ENCODE measurements at regions not wholly inside any gene's neighbourhood (a gene's known extent, or its start where the extent isn't known, plus 50 kb on each side); places are given as distances from the start of the nearest gene placed in this dataset.
"Not testable (repeated sequence)": the region's sequence is repeated elsewhere in the genome, so short reads cannot be mapped to it uniquely, and the experiment has no call there.

DNA sequence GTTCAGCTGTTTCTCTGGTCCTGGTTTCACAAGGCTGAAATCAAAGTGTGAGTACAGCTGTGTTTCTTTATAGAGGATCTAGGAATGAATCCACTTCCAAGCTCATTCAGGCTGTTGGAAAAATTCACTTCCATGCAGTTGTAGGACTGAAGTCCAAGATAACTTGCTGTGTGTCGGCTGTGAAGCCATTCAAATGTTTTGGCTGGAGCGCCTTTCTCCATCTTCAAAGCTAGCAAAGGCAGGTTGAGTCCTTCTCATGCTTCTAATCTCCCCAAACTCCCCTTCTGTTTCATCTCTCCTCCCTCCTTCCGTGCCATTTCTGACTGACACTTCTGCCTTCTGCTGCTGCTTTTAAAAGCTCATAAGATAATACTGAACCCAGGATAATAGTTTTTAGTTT lies 1195.4 kb upstream of the LRRN3 start:
- Histone ChIP-seq H3K27me3 (ENCODE audit: low read depth) (no peaks in the 10 kb centered on the region), H3K9me3 (no peaks in the 10 kb centered on the region), H3K4me1 (no peaks in the 10 kb centered on the region; the same call in 1 of the 2 replicates), H3K36me3 (replicated peaks) (no peaks in the 10 kb centered on the region), H3K4me3 (no peak overlapping the region)
- no peak for DNase-seq (ENCODE audit: low spot score in 2 of 2)
- in situ Hi-C loops (cut with MboI; ENCODE audit: low sequenced_read_pairs), result no loop called here

DNA sequence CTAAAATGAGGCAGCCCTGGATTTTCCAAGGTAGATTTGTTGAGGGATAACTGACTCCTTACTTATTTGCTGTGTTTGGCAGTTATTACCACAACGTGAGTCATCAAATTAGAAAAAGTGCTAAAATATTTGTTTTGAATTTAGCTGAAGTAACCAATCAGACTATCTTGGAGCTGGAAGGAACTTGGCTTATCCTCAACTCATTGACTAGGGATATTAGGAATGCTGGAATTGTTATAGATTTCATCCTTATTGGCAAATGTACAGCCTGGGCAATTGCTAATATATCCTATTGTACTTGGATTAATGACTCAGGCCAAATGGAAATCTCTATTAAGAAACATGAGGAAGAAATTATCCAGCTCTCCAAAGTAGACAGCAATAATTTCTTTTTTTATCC lies 1189.0 kb upstream of the LRRN3 start:
- Histone ChIP-seq H3K4me3 (no peak overlapping the region), H3K27me3 (ENCODE audit: low read depth) (no peaks in the 10 kb centered on the region), H3K9me3 (no peaks in the 10 kb centered on the region), H3K36me3 (replicated peaks) (no peaks in the 10 kb centered on the region), H3K4me1 (no peaks in the 10 kb centered on the region)
- no peak for DNase-seq (ENCODE audit: low spot score in 2 of 2)
- in situ Hi-C loops (cut with MboI; ENCODE audit: low sequenced_read_pairs), result no loop called here

DNA sequence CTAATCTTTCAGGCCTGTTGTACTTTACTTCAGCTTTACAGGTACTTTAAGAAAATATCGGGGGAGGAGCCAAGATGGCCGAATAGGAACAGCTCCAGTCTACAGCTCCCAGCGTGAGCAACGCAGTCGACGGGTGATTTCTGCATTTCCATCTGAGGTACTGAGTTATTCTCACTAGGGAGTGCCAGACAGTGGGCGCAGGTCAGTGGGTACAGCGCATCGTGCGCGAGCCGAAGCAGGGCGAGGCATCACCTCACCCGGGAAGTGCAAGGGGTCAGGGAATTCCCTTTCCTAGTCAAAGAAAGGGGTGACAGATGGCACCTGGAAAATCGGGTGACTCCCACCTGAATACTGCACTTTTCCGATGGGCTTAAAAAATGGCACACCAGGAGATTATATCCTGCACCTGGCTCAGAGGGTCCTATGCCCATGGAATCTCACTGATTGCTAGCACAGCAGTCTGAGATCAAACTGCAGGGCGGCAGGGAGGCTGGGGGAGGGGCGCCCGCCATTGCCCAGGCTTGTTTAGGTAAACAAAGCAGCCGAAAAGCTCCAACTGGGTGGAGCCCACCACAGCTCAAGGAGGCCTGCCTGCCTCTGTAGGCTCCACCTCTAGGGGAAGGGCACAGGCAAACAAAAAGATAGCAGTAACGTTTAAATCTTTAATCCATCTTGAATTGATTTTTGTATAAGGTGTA lies 1185.4 kb upstream of the LRRN3 start:
- DNase-seq (ENCODE audit: low spot score in 2 of 2); H3K4me3 ChIP-seq; H3K36me3 ChIP-seq (replicated peaks); in situ Hi-C loops (cut with MboI; ENCODE audit: low sequenced_read_pairs); H3K4me1 ChIP-seq; H3K27me3 ChIP-seq (ENCODE audit: low read depth); H3K9me3 ChIP-seq: not testable (repeated sequence)

DNA sequence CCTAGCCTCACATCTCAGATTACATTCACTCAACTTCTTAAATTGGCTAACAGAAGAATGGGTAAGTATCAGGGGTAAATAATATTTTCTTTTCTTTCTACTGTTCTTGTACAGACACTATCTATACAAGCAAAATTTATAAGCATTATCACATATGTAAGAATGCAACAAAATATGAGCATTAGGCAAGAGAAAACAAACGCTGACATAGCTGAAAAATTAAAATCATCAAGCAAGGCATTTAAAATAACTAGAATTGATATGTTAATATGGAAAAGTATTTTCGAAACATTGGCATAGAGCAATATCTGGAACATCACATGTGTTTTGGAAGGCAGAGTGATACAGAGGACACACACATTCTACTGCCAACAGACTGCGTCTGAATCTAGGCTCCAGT lies 1175.3 kb upstream of the LRRN3 start:
- in situ Hi-C loops (cut with MboI; ENCODE audit: low sequenced_read_pairs), result no loop called here
- Histone ChIP-seq H3K27me3 (ENCODE audit: low read depth) (no peaks in the 10 kb centered on the region), H3K36me3 (replicated peaks) (no peaks in the 10 kb centered on the region), H3K4me1 (no peaks in the 10 kb centered on the region), H3K9me3 (no peaks in the 10 kb centered on the region), H3K4me3 (no peak overlapping the region)
- DNase-seq (ENCODE audit: low spot score in 2 of 2), result no peak

DNA sequence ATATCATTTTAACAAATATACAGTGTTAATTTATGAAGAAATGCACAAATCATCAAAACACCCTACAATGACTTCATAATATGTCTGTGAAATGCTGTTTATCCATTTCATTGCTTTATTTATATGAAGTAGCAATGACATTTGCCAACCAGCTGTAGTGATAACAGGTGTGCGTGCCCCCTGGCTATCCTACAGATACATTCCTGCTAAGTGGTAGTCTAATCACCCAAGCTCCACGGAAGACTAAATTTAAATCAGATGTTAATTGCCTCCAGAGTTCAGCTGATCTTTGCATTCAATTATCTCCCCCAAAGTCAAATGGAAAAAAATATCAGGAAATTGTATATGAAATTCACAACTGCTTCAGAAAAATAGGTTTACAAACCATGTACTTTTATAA lies 1164.2 kb upstream of the LRRN3 start:
- Histone ChIP-seq H3K4me1 (no peaks in the 10 kb centered on the region; the same call in 1 of the 2 replicates), H3K9me3 (no peaks in the 10 kb centered on the region), H3K36me3 (replicated peaks) (no peaks in the 10 kb centered on the region), H3K4me3 (no peak overlapping the region), H3K27me3 (ENCODE audit: low read depth) (no peaks in the 10 kb centered on the region)
- in situ Hi-C loops (cut with MboI; ENCODE audit: low sequenced_read_pairs), result no loop called here
- DNase-seq (ENCODE audit: low spot score in 2 of 2), result no peak

DNA sequence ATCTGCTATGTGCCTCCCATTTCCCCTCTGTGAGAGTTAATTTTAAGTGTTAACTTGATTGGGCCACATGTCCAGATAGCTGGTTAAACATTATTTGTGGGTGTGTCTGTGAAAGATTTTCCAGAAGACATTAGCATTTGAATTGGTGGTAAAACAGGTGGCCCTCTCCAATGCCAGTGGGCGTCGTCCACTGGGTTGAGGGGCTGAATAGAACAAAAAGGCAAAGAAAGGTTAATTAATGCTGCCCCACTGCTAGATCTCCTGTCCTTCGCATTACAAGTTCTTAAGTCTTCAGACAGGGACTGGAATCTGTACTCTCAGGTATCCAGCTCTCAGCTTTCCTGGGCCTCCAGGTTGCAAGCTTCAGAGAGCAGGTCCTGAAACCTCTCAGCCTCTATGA lies 1160.9 kb upstream of the LRRN3 start:
- Histone ChIP-seq H3K9me3 (no peaks in the 10 kb centered on the region), H3K27me3 (ENCODE audit: low read depth) (no peaks in the 10 kb centered on the region), H3K4me3 (no peak overlapping the region), H3K4me1 (no peaks in the 10 kb centered on the region; the same call in 1 of the 2 replicates), H3K36me3 (replicated peaks) (no peaks in the 10 kb centered on the region)
- DNase-seq (ENCODE audit: low spot score in 2 of 2), result no peak
- in situ Hi-C loops (cut with MboI; ENCODE audit: low sequenced_read_pairs), result no loop called here

DNA sequence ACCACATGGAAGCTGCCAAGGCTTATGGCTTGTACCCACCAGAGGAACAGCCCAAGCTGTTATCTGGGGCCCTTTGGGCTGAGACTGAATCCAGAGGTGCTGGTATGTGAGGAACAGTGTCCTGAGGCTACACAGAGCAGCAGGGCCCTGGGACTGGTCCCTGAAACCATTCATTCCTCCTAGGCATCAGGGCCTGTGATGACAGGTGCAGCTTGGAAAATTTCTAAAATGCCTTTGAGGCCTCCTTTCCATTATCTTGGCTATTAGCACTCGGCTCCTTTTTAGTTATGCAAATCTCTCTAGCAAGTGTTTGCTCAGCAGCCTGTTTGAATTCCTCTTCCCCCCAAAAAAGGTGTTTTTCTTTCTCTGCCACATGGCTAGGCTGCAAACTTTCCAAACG lies 1151.7 kb upstream of the LRRN3 start:
- H3K27me3 ChIP-seq (ENCODE audit: low read depth), result 0 out of 2 replicates have a peak, but pooled peaks cover 2% of the 10 kb centered on the region
- H3K4me3 ChIP-seq, result no peak overlapping the region
- in situ Hi-C loops (cut with MboI; ENCODE audit: low sequenced_read_pairs), result no loop called here
- H3K36me3 ChIP-seq (replicated peaks), result no peaks in the 10 kb centered on the region
- H3K4me1 ChIP-seq, result no peaks in the 10 kb centered on the region
- no peaks in the 10 kb centered on the region for H3K9me3 ChIP-seq
- DNase-seq (ENCODE audit: low spot score in 2 of 2), result no peak

DNA sequence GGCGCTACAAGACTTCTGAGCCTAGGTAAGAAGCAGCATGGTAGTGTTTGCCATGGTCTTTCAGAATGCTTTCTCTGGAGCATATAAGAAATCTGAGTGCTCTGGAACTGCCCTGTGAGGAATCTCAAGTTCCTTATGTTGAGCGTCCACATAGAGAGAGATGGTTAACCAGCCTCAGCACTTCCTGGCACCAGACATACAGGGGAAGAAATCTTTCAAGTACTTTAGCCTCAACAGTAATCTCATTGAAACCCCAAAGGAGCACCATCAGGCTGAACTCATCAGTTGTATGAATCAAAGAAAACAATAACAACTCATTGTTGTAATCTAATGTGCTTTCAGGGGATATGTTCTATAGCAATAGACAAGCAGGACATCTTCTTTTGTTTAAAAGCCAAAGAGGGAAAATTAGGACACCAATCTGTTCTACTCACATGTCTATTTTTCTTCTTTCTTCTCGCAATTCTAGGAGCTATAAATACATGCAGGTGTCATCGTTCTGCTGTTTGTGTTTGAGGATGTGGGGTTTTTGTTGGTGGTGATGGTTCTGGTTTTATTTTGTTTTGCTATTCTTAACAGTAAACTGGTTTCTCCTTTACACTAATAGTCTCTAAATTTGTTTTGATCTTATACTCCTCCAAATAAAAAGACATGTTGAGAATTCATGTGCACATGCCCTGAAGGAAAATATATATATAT lies 1145.0 kb upstream of the LRRN3 start:
- Histone ChIP-seq H3K4me1 (no peaks in the 10 kb centered on the region), H3K27me3 (ENCODE audit: low read depth) (no peaks in the 10 kb centered on the region), H3K9me3 (no peaks in the 10 kb centered on the region), H3K36me3 (replicated peaks) (no peaks in the 10 kb centered on the region), H3K4me3 (no peak overlapping the region)
- in situ Hi-C loops (cut with MboI; ENCODE audit: low sequenced_read_pairs), result no loop called here
- no peak for DNase-seq (ENCODE audit: low spot score in 2 of 2)

DNA sequence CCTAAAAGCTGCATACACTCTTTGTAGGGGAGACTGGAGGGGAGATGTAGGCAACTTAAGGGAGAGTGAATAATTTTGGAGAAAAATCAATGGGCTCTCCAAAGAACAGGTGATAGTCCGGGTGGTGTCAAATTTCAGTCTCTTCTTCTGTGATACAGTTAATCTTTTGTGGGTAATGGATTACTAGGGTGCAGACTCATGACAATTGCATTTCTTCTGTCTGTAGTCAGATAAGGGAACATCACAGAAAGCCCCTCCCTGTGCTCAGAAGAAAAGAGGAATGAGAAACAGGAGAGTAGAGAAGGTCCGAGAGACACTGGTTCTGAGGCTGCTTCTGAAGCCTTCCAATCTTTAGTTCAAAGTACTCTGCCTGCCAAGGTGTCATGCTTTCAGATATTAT lies 1140.7 kb upstream of the LRRN3 start:
- H3K36me3 ChIP-seq (replicated peaks), result no peaks in the 10 kb centered on the region
- no peaks in the 10 kb centered on the region for H3K9me3 ChIP-seq
- no peaks in the 10 kb centered on the region for H3K27me3 ChIP-seq (ENCODE audit: low read depth)
- in situ Hi-C loops (cut with MboI; ENCODE audit: low sequenced_read_pairs), result no loop called here
- no peak overlapping the region for H3K4me3 ChIP-seq
- H3K4me1 ChIP-seq, result no peaks in the 10 kb centered on the region
- DNase-seq (ENCODE audit: low spot score in 2 of 2), result no peak

DNA sequence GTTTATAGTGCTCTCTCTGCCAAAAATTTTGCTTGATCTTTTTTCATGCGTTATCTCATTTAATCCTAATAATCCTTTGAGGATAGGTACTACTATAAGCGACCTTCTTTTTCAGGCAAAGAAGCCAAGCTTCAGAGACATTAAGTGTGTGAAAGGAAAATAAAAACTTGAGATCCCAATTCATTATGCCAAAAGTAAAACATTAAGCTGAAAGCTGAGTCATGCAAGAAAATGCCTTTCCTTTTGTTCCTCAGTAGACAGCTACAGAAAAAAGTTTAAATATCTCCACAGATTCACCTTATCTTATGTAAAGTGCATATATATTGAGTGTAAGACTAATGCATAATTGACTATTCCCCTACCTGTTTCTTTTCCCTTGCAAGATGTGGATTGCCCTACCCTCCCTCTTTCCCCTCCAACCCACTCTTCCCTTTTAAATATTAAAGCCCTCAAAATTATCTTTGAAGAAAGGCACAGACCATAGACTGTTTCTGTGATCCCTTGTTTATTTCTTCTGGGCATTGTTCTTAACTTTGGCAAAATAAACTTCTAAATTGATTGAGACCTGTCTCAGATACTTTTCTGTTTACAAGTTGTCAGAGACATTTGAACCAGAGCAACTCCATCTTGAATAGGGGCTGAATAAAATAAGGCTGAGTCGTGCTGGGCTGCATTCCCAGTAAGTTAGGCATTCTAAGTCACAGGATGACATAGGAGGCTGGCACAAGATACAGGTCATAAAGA lies 1139.9 kb upstream of the LRRN3 start:
- no peaks in the 10 kb centered on the region for H3K9me3 ChIP-seq
- no peak for DNase-seq (ENCODE audit: low spot score in 2 of 2)
- in situ Hi-C loops (cut with MboI; ENCODE audit: low sequenced_read_pairs), result no loop called here

DNA sequence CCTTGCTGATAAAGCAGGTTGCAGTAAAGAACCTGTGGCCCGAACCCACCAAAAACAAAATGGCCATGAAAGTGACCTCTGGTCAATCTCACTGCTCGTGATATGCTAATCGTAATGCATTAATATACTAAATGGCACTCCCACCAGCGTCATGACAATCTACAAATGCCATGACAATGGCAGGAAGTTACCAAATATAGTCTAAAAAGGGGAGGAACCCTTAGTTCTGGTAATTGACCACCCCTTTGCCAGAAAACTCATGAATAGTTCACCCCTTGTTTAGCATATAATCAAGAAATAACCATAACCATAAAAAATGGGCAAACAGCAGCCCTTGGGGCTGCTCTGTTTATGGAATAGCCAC lies 1139.4 kb upstream of the LRRN3 start:
- no peaks in the 10 kb centered on the region for H3K27me3 ChIP-seq (ENCODE audit: low read depth)
- in situ Hi-C loops (cut with MboI; ENCODE audit: low sequenced_read_pairs), result no loop called here
- H3K4me3 ChIP-seq, result no peak overlapping the region
- no peaks in the 10 kb centered on the region for H3K36me3 ChIP-seq (replicated peaks)
- no peaks in the 10 kb centered on the region for H3K9me3 ChIP-seq
- no peak for DNase-seq (ENCODE audit: low spot score in 2 of 2)
- H3K4me1 ChIP-seq, result no peaks in the 10 kb centered on the region

More for the DNA sequence above, 1139.9 kb upstream of the LRRN3 start:
- H3K4me3 ChIP-seq, result no peak overlapping the region
- H3K27me3 ChIP-seq (ENCODE audit: low read depth), result no peaks in the 10 kb centered on the region
- no peaks in the 10 kb centered on the region for H3K36me3 ChIP-seq (replicated peaks)
- no peaks in the 10 kb centered on the region for H3K4me1 ChIP-seq

DNA sequence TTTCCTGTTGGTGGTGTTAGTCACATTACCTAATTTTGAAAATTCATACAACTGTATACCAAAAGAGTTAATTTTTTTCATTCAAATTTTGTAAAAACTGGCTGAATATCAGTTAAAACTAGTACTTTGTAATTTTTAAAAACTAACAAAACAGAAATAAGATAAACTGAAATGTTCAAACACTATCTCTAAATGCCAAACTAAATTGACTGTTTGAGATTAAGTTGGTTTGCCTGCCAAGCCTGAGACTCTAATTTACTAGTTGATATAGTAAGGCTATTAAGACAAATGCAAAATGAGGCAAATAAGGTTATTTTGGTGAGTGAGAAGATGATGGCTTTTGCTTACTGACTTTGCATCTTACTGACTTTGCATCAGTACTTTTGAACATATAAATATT lies 1134.9 kb upstream of the LRRN3 start:
- Histone ChIP-seq H3K36me3 (replicated peaks) (no peaks in the 10 kb centered on the region), H3K4me1 (no peaks in the 10 kb centered on the region), H3K27me3 (ENCODE audit: low read depth) (no peaks in the 10 kb centered on the region), H3K4me3 (no peak overlapping the region), H3K9me3 (no peaks in the 10 kb centered on the region)
- no peak for DNase-seq (ENCODE audit: low spot score in 2 of 2)
- in situ Hi-C loops (cut with MboI; ENCODE audit: low sequenced_read_pairs), result no loop called here

DNA sequence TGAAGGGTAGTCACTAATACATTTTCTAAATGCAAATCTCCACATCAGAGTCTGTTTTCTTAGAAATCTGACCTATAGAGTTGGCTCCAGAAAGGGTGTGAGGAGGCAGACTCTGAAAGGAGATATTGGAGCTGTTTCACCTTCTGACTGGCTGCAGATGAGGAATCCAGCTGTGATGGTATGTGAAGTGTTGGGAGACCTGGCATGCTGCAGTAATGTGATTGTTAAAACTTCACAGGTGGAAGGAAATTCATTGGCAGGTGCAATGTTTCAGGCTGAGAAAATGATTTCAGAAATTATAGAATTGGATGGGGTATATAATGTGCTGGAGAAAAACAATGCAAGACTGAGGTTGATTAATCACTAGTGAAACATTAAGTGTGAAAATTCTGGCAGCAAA lies 1134.0 kb upstream of the LRRN3 start:
- no peaks in the 10 kb centered on the region for H3K27me3 ChIP-seq (ENCODE audit: low read depth)
- H3K4me1 ChIP-seq, result no peaks in the 10 kb centered on the region
- in situ Hi-C loops (cut with MboI; ENCODE audit: low sequenced_read_pairs), result no loop called here
- H3K9me3 ChIP-seq, result no peaks in the 10 kb centered on the region
- no peak overlapping the region for H3K4me3 ChIP-seq
- H3K36me3 ChIP-seq (replicated peaks), result no peaks in the 10 kb centered on the region
- no peak for DNase-seq (ENCODE audit: low spot score in 2 of 2)

DNA sequence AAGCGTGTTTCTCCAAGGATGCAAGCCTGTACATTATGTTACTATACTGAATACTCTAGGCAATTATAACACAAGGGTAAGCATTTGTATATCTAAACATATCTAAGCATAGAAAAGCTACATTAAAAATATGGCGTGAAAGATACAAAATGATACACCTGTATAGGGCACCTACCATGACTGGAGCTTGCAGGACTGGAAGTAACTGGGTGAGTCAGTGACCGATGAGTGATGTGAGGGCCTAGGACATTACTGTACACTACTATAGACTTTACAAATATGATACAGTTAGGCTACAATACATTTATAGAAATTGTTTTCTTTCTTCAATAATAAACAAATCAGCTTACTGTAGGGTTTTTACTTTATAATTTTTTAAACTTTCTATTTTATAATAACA lies 1127.2 kb upstream of the LRRN3 start:
- Histone ChIP-seq H3K27me3 (ENCODE audit: low read depth) (no peaks in the 10 kb centered on the region), H3K4me1 (no peaks in the 10 kb centered on the region), H3K4me3 (no peak overlapping the region), H3K36me3 (replicated peaks) (no peaks in the 10 kb centered on the region), H3K9me3 (no peaks in the 10 kb centered on the region)
- in situ Hi-C loops (cut with MboI; ENCODE audit: low sequenced_read_pairs), result no loop called here
- no peak for DNase-seq (ENCODE audit: low spot score in 2 of 2)
